ENCODE measurements at regions not wholly inside any gene's neighbourhood (a gene's known extent, or its start where the extent isn't known, plus 50 kb on each side); places are given as distances from the start of the nearest gene placed in this dataset.
A peak's percentile ranks its signal among the peaks of the same experiment; 100 is the strongest.

DNA sequence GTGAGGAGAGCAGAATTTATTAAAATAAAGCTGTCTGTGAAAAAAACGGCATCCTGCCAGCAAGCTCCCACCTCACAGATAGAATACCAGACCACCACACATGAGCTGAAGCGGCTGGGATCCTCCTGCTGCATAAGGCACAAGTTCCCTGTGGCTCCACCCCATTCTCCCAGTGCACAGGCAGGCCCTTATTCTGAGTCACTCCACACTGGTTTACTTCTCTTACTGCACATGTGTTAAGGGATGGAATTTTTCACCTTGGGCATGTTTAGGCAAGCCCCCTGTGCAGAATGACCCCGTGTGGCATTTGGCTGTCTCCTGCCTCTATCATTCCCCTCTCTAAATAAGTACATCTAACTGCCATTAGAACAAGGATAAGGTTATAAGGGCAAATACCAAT is 115.0 kb upstream of the ELAVL2 start:
- no peaks in the 10 kb centered on the region for H3K9me3 ChIP-seq (ENCODE audit: low read length)
- no peak overlapping the region for H2AFZ ChIP-seq (ENCODE audit: low read depth, low read length)
- TF ChIP-seq POLR2AphosphoS5 (IDR thresholded peaks at IDR 0.05) = no peak
- no peak for TF ChIP-seq MXI1 (conservative IDR thresholded peaks at IDR 0.05; ENCODE audit: poor library complexity, severe bottlenecking)
- TF ChIP-seq TAF1 (IDR thresholded peaks at IDR 0.05; ENCODE audit: low read depth) = no peak
- H3K79me2 ChIP-seq (replicated peaks; ENCODE audit: insufficient read depth, low read length) = no peaks in the 10 kb centered on the region
- H3K9me2 ChIP-seq (ENCODE audit: insufficient read depth, low read length) = no peaks in the 10 kb centered on the region
- H3K27ac ChIP-seq (ENCODE audit: low read length) = no peak overlapping the region
- no peaks in the 10 kb centered on the region for H4K20me1 ChIP-seq (ENCODE audit: insufficient read depth)
- no peaks in the 10 kb centered on the region for H3K27me3 ChIP-seq (ENCODE audit: insufficient read depth, low read depth, low read length)
- no peaks in the 10 kb centered on the region for H3K36me3 ChIP-seq (ENCODE audit: insufficient read depth, low read length)
- no peaks in the 10 kb centered on the region for H3F3A ChIP-seq (ENCODE audit: insufficient read depth, low read length, poor library complexity, severe bottlenecking)
- H3K4me2 ChIP-seq (ENCODE audit: low read length) = no peak overlapping the region
- no peak overlapping the region for H3K9ac ChIP-seq (ENCODE audit: low read length)
- H3K4me3 ChIP-seq (ENCODE audit: low read length) = no peak overlapping the region

DNA sequence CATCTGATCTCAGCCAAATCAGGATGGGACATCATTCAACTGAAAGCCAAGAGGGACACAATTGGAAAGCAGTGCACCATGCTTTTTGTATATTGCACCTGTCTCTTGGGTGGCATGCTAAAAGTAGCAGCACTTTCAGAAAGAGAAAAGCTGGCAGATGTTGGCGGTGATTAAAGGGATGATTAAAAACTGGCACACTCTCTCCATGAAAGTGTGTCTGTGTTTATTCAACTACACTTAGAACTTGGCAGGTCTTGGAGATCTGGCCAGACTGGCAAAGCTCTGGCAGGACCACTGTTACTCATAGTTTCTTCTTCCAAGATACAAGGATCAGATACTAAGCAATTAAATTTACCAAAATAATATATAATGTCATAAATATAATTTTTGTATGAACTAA is 112.9 kb upstream of the ELAVL2 start:
- no peak overlapping the region for H3K9ac ChIP-seq (ENCODE audit: low read length)
- H2AFZ ChIP-seq (ENCODE audit: low read depth, low read length) = no peak overlapping the region
- H3K79me2 ChIP-seq (replicated peaks; ENCODE audit: insufficient read depth, low read length) = no peaks in the 10 kb centered on the region
- no peaks in the 10 kb centered on the region for H3K36me3 ChIP-seq (ENCODE audit: insufficient read depth, low read length)
- no peaks in the 10 kb centered on the region for H3K9me3 ChIP-seq (ENCODE audit: low read length)
- no peak for TF ChIP-seq EP300 (conservative IDR thresholded peaks at IDR 0.05; ENCODE audit: poor library complexity, severe bottlenecking)
- no peak for TF ChIP-seq MXI1 (conservative IDR thresholded peaks at IDR 0.05; ENCODE audit: poor library complexity, severe bottlenecking)
- no peak for TF ChIP-seq CTCF (IDR thresholded peaks at IDR 0.05; ENCODE audit: poor library complexity, severe bottlenecking)
- no peak for TF ChIP-seq TAF1 (IDR thresholded peaks at IDR 0.05; ENCODE audit: low read depth)
- TF ChIP-seq RAD21 (conservative IDR thresholded peaks at IDR 0.05) = no peak
- no peaks in the 10 kb centered on the region for H3K27me3 ChIP-seq (ENCODE audit: insufficient read depth, low read depth, low read length)
- H3K27ac ChIP-seq (ENCODE audit: low read length) = no peak overlapping the region
- peaks cover 4% of the 10 kb centered on the region for H3F3A ChIP-seq (ENCODE audit: insufficient read depth, low read length, poor library complexity, severe bottlenecking)
- no peak overlapping the region for H3K4me3 ChIP-seq (ENCODE audit: low read length)
- no peak overlapping the region for H3K4me2 ChIP-seq (ENCODE audit: low read length)
- H4K20me1 ChIP-seq (ENCODE audit: insufficient read depth) = no peaks in the 10 kb centered on the region
- H3K9me2 ChIP-seq (ENCODE audit: insufficient read depth, low read length) = no peaks in the 10 kb centered on the region

- no peaks in the 10 kb centered on the region for H4K20me1 ChIP-seq (ENCODE audit: insufficient read depth)
- H3K27me3 ChIP-seq (ENCODE audit: insufficient read depth, low read depth, low read length) = no peaks in the 10 kb centered on the region
- H3K4me3 ChIP-seq (ENCODE audit: low read length) = peak overlapping the region; percentile 16
- peak overlapping the region; percentile 35 for H3K27ac ChIP-seq (ENCODE audit: low read length)
- no peak for TF ChIP-seq SMC3 (conservative IDR thresholded peaks at IDR 0.05; ENCODE audit: poor library complexity)
- no peak for TF ChIP-seq MXI1 (conservative IDR thresholded peaks at IDR 0.05; ENCODE audit: poor library complexity, severe bottlenecking)
- no peak for TF ChIP-seq CTCF (IDR thresholded peaks at IDR 0.05; ENCODE audit: poor library complexity, severe bottlenecking)
- no peak for TF ChIP-seq TAF1 (IDR thresholded peaks at IDR 0.05; ENCODE audit: low read depth)
- TF ChIP-seq POLR2AphosphoS5 (IDR thresholded peaks at IDR 0.05) = peak; percentile 9
- TF ChIP-seq, protein P1, sequence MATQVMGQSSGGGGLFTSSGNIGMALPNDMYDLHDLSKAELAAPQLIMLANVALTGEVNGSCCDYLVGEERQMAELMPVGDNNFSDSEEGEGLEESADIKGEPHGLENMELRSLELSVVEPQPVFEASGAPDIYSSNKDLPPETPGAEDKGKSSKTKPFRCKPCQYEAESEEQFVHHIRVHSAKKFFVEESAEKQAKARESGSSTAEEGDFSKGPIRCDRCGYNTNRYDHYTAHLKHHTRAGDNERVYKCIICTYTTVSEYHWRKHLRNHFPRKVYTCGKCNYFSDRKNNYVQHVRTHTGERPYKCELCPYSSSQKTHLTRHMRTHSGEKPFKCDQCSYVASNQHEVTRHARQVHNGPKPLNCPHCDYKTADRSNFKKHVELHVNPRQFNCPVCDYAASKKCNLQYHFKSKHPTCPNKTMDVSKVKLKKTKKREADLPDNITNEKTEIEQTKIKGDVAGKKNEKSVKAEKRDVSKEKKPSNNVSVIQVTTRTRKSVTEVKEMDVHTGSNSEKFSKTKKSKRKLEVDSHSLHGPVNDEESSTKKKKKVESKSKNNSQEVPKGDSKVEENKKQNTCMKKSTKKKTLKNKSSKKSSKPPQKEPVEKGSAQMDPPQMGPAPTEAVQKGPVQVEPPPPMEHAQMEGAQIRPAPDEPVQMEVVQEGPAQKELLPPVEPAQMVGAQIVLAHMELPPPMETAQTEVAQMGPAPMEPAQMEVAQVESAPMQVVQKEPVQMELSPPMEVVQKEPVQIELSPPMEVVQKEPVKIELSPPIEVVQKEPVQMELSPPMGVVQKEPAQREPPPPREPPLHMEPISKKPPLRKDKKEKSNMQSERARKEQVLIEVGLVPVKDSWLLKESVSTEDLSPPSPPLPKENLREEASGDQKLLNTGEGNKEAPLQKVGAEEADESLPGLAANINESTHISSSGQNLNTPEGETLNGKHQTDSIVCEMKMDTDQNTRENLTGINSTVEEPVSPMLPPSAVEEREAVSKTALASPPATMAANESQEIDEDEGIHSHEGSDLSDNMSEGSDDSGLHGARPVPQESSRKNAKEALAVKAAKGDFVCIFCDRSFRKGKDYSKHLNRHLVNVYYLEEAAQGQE (IDR thresholded peaks at IDR 0.05; ENCODE audit: borderline replicate concordance) = no peak
- TF ChIP-seq EZH2 (IDR thresholded peaks at IDR 0.05; ENCODE audit: borderline replicate concordance, insufficient read depth, low read length, poor library complexity, severe bottlenecking) = no peak
- TF ChIP-seq EP300 (conservative IDR thresholded peaks at IDR 0.05; ENCODE audit: poor library complexity, severe bottlenecking) = peak; percentile 21
- TF ChIP-seq RAD21 (conservative IDR thresholded peaks at IDR 0.05) = no peak
- H3F3A ChIP-seq (ENCODE audit: insufficient read depth, low read length, poor library complexity, severe bottlenecking) = peaks cover 5% of the 10 kb centered on the region
- no peak overlapping the region for H3K9ac ChIP-seq (ENCODE audit: low read length)
- no peak overlapping the region for H2AFZ ChIP-seq (ENCODE audit: low read depth, low read length)
- H3K79me2 ChIP-seq (replicated peaks; ENCODE audit: insufficient read depth, low read length) = no peaks in the 10 kb centered on the region
- no peaks in the 10 kb centered on the region for H3K9me2 ChIP-seq (ENCODE audit: insufficient read depth, low read length)
- H3K4me2 ChIP-seq (ENCODE audit: low read length) = peak overlapping the region; percentile 15
- no peaks in the 10 kb centered on the region for H3K9me3 ChIP-seq (ENCODE audit: low read length)
- H3K36me3 ChIP-seq (ENCODE audit: insufficient read depth, low read length) = no peaks in the 10 kb centered on the region
These were observed 108.4 kb upstream of the ELAVL2 start for GRCh38 chr9:23934291-23934906.
